A549 (cell line): ENCODE measurements at regions not wholly inside any gene's neighbourhood (a gene's known extent, or its start where the extent isn't known, plus 50 kb on each side); places are given as distances from the start of the nearest gene placed in this dataset.

Experiments used
- ATAC-seq, 2 experiments: fragments of 200-7000 bp in 1 of 2; fragments of >200 bp in 1 of 2; cut with Nextera tagmentation in 1 of 2; cut with Tn5 transposase in 1 of 2; 3 replicates each; pipeline versions ENCODE4 v1.8.0 to v1.9.1; 2018 to 2020; ENCODE audit warnings: mild to moderate bottlenecking in 1 of 2, moderate library complexity in 1 of 2
- CTCF ChIA-PET: fragments of 300-600 bp; sonication (Branson Sonifier 250); formaldehyde crosslinking; extraction: SDS; loops from one replicate; lab custom pipeline; 2021; ENCODE audit warnings: antibody characterized with exemption, inconsistent platforms; lab: Yijun Ruan, JAX
- POLR2A ChIA-PET: fragments of 350-600 bp; formaldehyde crosslinking; extraction: SDS; loops from one replicate; lab custom pipeline; 2021; ENCODE audit warnings: antibody characterized with exemption, inconsistent platforms; lab: Yijun Ruan, JAX
- DNase-seq, 2 experiments: peaks; one replicate each; pipeline versions ENCODE4 v3.0.0 to v3.0.0-alpha.2; 2011 to 2016; ENCODE audit warnings: low read depth in 1 of 2, low spot score in 1 of 2
- FAIRE-seq: peaks from 2 replicates; lab custom pipeline; 2011; peaks lifted over from hg19 to GRCh38; lab: Jason Lieb, UNC
- H3K27ac ChIP-seq, 2 experiments: fragments of >200 bp; sonication (Bioruptor Twin); formaldehyde crosslinking; 3 replicates each; pipeline ENCODE4 v1.5.1; 2016 to 2017
- H3K4me1 ChIP-seq: fragments of >200 bp; sonication (Bioruptor Twin); formaldehyde crosslinking; 3 replicates; pipeline ENCODE4 v1.6.1; 2016
- H3K4me2 ChIP-seq: fragments of >200 bp; sonication (Bioruptor Twin); formaldehyde crosslinking; 3 replicates; pipeline ENCODE4 v1.6.1; 2016
- H3K4me3 ChIP-seq: fragments of >200 bp; sonication (Bioruptor Twin); formaldehyde crosslinking; 3 replicates; pipeline ENCODE4 v1.5.1; 2016
- H3K9me3 ChIP-seq: fragments of >200 bp; sonication (Bioruptor Twin); formaldehyde crosslinking; 3 replicates; pipeline ENCODE4 v1.6.1; 2016
- CBX2 ChIP-seq: fragments of 200-600 bp; sonication (generic); IDR thresholded peaks from 2 replicates; pipeline ENCODE4 v1.6.1; 2016; ENCODE audit warnings: low read depth, mild to moderate bottlenecking, borderline replicate concordance
- CBX8 ChIP-seq: fragments of 200-600 bp; sonication (generic); IDR thresholded peaks from 2 replicates; pipeline ENCODE4 v1.6.1; 2016
- CHD2 ChIP-seq: fragments of 150-350 bp; IDR thresholded peaks from 2 replicates; pipeline ENCODE4 v1.6.1; 2014; ENCODE audit warnings: low read length; ENCODE audit not compliant: partially characterized antibody
- CTCF ChIP-seq: fragments of >200 bp; sonication (Bioruptor Twin); formaldehyde crosslinking; IDR thresholded peaks from 3 replicates; pipeline ENCODE4 v1.5.1; 2016
- EHF ChIP-seq: fragments of 250-450 bp; sonication (Bioruptor Pico); IDR thresholded peaks from 2 replicates; pipeline ENCODE4 v1.5.0; 2020; ENCODE audit warnings: mild to moderate bottlenecking
- ELK1 ChIP-seq: fragments of 150-350 bp; IDR thresholded peaks from 2 replicates; pipeline ENCODE4 v1.6.1; 2014; ENCODE audit warnings: low read depth, mild to moderate bottlenecking, low read length
- FOXS1 ChIP-seq: fragments of 250-450 bp; sonication (Bioruptor Pico); IDR thresholded peaks from 2 replicates; pipeline ENCODE4 v1.5.0; 2020; ENCODE audit warnings: mild to moderate bottlenecking, moderate library complexity
- HEYL ChIP-seq: fragments of 250-450 bp; sonication (Bioruptor Pico); IDR thresholded peaks from 2 replicates; pipeline ENCODE4 v1.8.0; 2021; ENCODE audit warnings: mild to moderate bottlenecking, moderate library complexity
- HOXB13 ChIP-seq: fragments of 250-450 bp; sonication (Bioruptor Pico); IDR thresholded peaks from 2 replicates; pipeline ENCODE4 v1.5.0; 2020; ENCODE audit warnings: low read depth, mild to moderate bottlenecking, moderate library complexity
- KDM1A ChIP-seq: fragments of 200-600 bp; sonication (generic); IDR thresholded peaks from 2 replicates; pipeline ENCODE4 v1.6.1; 2016; ENCODE audit warnings: low read depth, mild to moderate bottlenecking
- MAZ ChIP-seq: fragments of 150-350 bp; IDR thresholded peaks from 2 replicates; pipeline ENCODE4 v1.6.1; 2014; ENCODE audit warnings: antibody characterized with exemption, low read depth, low read length, borderline replicate concordance
- NFE2L2 ChIP-seq: fragments of 150-350 bp; conservative IDR thresholded peaks from 2 replicates; pipeline ENCODE4 v1.6.1; 2014; ENCODE audit warnings: low read length
- NPAS2 ChIP-seq: fragments of 250-450 bp; sonication (Bioruptor Pico); IDR thresholded peaks from 2 replicates; pipeline ENCODE4 v1.8.0; 2022; ENCODE audit warnings: mild to moderate bottlenecking, moderate library complexity, borderline replicate concordance
- NR3C1 ChIP-seq: fragments of >200 bp; sonication (Bioruptor Twin); formaldehyde crosslinking; IDR thresholded peaks from 3 replicates; pipeline ENCODE4 v1.6.1; 2017
- RAD21 ChIP-seq, 2 experiments: fragments of >200 bp in 1 of 2; sonication (Bioruptor Twin) in 1 of 2; formaldehyde crosslinking in 1 of 2; IDR thresholded peaks in 1 of 2; conservative IDR thresholded peaks in 1 of 2; 2 replicates in 1 of 2; 3 replicates in 1 of 2; pipeline ENCODE4 v1.6.1; 2012 to 2018; ENCODE audit warnings: inconsistent platforms in 1 of 2
- RFX5 ChIP-seq: fragments of 450-650 bp; IDR thresholded peaks from 2 replicates; pipeline ENCODE4 v1.7.1; 2014; ENCODE audit warnings: antibody characterized with exemption, mild to moderate bottlenecking, moderate library complexity
- SMC3 ChIP-seq: fragments of >200 bp; sonication (Bioruptor Twin); formaldehyde crosslinking; IDR thresholded peaks from 3 replicates; pipeline ENCODE4 v1.6.1; 2018; ENCODE audit warnings: inconsistent platforms
- USF2 ChIP-seq: fragments of 450-650 bp; IDR thresholded peaks from 2 replicates; pipeline ENCODE4 v1.6.1; 2014; ENCODE audit warnings: antibody characterized with exemption
- ZC3H11A ChIP-seq: fragments of 450-650 bp; IDR thresholded peaks from 2 replicates; pipeline ENCODE4 v1.6.1; 2014; ENCODE audit warnings: antibody characterized with exemption, mild to moderate bottlenecking
- ZFP36 ChIP-seq: fragments of 450-650 bp; IDR thresholded peaks from 2 replicates; pipeline ENCODE4 v1.6.1; 2014; ENCODE audit warnings: borderline replicate concordance; ENCODE audit not compliant: partially characterized antibody
- ZSCAN20 ChIP-seq: fragments of 250-450 bp; sonication (Bioruptor Pico); IDR thresholded peaks from 2 replicates; pipeline ENCODE4 v1.8.0; 2022; ENCODE audit warnings: mild to moderate bottlenecking, moderate library complexity
- WGBS: methylation state at CpG from one replicate; pipeline ENCODE4 v1.1.6; 2017; ENCODE audit errors: missing lambda C conversion rate; 5-methylcytosine and 5-hydroxymethylcytosine counted together

- no peak for DNase-seq
- no peaks in the 10 kb centered on the region for H3K4me1 ChIP-seq
- ChIA-PET CTCF (no interaction called here), POLR2A (no interaction called here)
- no peak overlapping the region for H3K4me2 ChIP-seq
- no peak for FAIRE-seq
- H3K9me3 ChIP-seq = no peaks in the 10 kb centered on the region
- no peak overlapping the region for H3K4me3 ChIP-seq
- no peak for ATAC-seq
- 56% methylated on average over 5 of the region's 5 CpGs for WGBS
- no peak for TF ChIP-seq CTCF
- no peak for TF ChIP-seq ZC3H11A
- no peak for TF ChIP-seq SMC3
- no peak for TF ChIP-seq FOXS1
- TF ChIP-seq HOXB13 (CRISPR knock-in tag) = no peak
- TF ChIP-seq MAZ = no peak
- no peak overlapping the region for H3K27ac ChIP-seq
Measured at GRCh38 chr17:65468321-65468720, 93.1 kb downstream of the AXIN2 start.

- no peaks in the 10 kb centered on the region for H3K4me1 ChIP-seq
- DNase-seq (no peak), ATAC-seq (no peak), FAIRE-seq (no peak)
- H3K9me3 ChIP-seq = no peaks in the 10 kb centered on the region
- TF ChIP-seq HOXB13 (CRISPR knock-in tag) (no peak), ZFP36 (no peak), CBX8 (no peak), USF2 (no peak), EHF (CRISPR knock-in tag) (no peak), ZSCAN20 (CRISPR knock-in tag) (no peak), RAD21 (conservative IDR thresholded peaks at IDR 0.05 in 1 of 2, IDR thresholded peaks at IDR 0.05 in 1 of 2) (no peak), NR3C1 (no peak), RFX5 (no peak), KDM1A (no peak)
- no peak overlapping the region for H3K27ac ChIP-seq
- no peak overlapping the region for H3K4me3 ChIP-seq
- H3K4me2 ChIP-seq = no peak overlapping the region
- WGBS = 61% methylated on average over 5 of the region's 5 CpGs
- CTCF ChIA-PET = no interaction called here
- POLR2A ChIA-PET = no interaction called here
Measured at GRCh38 chr17:65467156-65467555, 94.3 kb downstream of the AXIN2 start.

GRCh38 chr17:65466547-65466946 is 94.9 kb downstream of the AXIN2 start:
- Histone ChIP-seq H3K4me2 (no peak overlapping the region), H3K4me1 (no peaks in the 10 kb centered on the region), H3K27ac (no peak overlapping the region), H3K4me3 (no peak overlapping the region), H3K9me3 (no peaks in the 10 kb centered on the region)
- TF ChIP-seq NFE2L2 (no peak), USF2 (no peak), NPAS2 (CRISPR knock-in tag) (no peak), RAD21 (conservative IDR thresholded peaks at IDR 0.05 in 1 of 2, IDR thresholded peaks at IDR 0.05 in 1 of 2) (no peak), CHD2 (no peak), HOXB13 (CRISPR knock-in tag) (no peak), ELK1 (no peak), HEYL (CRISPR knock-in tag) (no peak), CBX2 (no peak)
- ChIA-PET CTCF (interaction anchor here (0.9 kb wide), 1 partner anchor 52 kb away, joined by 3 read pairs; no protein-coding TSS in a partner anchor), POLR2A (no interaction called here)
- ATAC-seq (no peak), DNase-seq (no peak), FAIRE-seq (no peak)
- WGBS = 57% methylated on average over 6 of the region's 6 CpGs
